GDM1 (cell line): ENCODE measurements at regions not wholly inside any gene's neighbourhood (a gene's known extent, or its start where the extent isn't known, plus 50 kb on each side); places are given as distances from the start of the nearest gene placed in this dataset.
"Not testable (repeated sequence)": the region's sequence is repeated elsewhere in the genome, so short reads cannot be mapped to it uniquely, and the experiment has no call there.

Experiments
- DNase-seq: peaks from one replicate; lab custom pipeline; 2025; lab: John Stamatoyannopoulos, UW

GRCh38 chr6:51480040-51480439 lies 607.4 kb downstream of the PKHD1 start:
- no peak for DNase-seq

DNA sequence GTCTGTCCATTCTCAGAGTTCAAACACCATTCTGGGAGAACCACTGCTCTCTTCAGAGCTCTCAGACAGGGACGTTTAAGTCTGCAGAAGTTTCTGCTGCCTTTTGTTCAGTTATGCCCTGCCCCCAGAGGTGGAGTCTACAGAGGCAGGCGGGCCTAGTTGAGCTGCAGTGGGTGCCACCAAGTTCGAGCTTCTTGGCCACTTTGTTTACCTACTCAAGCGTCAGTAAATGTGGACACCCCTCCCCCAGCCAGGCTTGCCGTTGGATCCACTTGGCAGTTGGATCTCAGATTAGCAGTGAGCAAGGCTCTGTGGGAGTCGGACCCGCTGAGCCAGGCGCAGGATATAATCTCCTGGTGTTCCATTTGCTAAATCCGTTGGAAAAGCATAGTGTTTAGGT lies 601.5 kb downstream of the PKHD1 start:
- DNase-seq, result not testable (repeated sequence)

DNA sequence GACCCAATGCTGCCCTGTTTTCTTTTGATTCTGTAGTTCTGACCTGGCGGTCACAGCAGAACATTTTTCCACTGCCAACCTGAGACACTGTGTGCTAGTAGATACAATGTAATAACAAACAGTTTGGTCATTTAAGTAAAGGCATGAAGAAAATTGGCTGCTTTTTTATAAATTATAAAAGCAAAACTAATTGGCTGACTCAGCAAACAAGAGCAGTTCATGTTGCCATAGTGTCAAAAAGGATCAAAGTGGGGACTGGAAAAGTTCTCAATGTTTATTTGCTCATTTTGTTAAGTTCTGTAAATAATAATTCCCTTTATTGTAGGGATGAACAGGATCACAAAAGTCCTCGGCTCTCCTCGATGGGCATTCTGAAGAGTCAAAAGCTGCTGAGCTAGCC lies 599.5 kb downstream of the PKHD1 start:
- no peak for DNase-seq

GRCh38 chr6:51489133-51489532 lies 598.3 kb downstream of the PKHD1 start:
- DNase-seq, result no peak

DNA sequence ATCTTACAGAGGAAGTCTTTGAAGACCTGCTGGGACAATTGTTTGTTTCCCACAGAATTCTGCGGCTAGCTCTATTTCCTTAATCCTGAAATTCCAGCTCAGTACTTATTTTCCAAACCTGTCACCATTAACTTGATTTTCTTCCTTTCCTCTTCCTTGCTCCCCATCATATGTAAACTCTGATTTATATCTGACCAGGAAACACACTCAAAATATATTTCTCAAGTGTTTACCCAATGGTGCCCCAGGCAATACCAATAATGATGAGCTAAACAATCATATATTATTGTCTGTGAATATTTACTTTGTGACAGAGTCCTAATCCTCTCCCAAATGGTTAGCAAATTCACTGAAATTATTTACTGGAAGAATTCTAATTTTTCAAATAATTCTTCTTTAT lies 597.3 kb downstream of the PKHD1 start:
- DNase-seq, result no peak

GRCh38 chr6:51494342-51494741 lies 593.1 kb downstream of the PKHD1 start:
- DNase-seq, result no peak

- no peak for DNase-seq
Observed at GRCh38 chr6:51495096-51495495, 592.3 kb downstream of the PKHD1 start.

DNA sequence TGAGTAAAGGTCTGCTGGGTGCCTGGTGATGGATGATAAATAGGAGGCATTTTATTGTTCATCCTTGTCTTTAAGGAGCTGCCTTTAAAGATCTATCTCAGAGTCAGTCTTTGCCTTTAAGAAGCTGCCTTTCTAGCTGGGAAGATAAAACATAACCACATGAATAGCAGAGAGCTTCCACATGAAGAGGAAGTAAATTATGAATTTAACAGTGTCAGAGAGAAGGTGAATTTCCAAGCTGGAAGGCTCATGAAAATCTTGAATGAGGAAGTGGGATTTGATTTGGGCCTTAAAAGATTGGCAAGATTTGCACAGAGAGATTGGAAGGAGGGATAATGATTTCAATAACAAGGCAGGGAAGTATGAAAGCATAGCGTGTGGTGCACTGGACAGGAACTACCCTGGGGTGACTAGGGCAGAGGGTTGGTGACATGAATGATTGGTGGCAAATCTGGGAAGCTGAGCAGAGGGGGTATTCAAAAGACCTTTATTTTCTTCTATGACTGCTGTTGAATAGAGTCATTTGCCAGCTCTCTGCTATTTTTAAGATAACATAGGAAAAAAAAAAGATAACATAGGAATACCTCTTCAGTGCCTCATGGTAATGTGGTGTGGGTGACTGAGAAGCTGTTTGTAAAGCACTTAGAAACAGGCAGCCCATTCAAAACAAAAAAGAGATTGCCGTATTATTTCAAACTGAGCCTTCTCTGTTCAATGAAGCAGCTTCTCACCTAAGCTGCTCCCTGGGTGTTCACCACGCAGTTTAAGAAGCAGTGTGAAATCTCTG lies 591.6 kb downstream of the PKHD1 start:
- no peak for DNase-seq

DNA sequence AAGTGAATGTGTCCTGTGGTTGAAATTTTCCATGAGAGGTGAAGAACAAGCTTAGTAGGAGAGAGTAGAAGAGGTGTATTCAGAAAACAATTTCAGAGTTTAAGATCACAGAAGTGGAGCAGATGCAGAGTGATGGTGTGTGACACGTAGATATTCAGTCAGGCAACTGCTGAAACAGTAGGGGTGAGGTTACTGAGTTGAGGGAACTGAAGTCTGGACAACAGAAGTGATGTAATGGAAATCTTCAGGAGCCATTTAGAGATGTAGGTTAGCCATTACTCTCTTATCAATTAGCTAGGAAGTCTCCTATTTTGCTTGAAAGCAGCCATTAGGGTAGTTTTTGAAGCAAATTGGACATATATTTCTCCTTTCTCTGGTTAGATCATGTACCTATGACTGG lies 584.4 kb downstream of the PKHD1 start:
- no peak for DNase-seq

DNA sequence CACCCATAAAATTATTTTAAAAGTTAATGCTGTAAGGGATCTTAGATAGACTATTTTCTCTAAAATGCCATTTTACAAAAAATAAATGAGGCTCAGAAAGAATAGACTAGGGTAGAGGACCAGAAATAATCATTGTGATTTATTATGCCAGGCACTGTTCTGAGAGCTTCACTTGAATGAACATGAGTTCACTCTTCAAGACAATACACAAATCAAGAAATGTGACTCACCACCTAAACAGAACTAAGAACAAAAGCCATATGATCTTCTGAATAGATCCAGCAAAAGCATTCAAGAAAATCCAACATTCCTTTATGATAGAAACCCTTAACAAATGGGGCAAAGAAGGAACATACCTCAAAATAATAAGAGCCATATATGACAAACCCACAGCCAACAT lies 582.0 kb downstream of the PKHD1 start:
- no peak for DNase-seq

DNA sequence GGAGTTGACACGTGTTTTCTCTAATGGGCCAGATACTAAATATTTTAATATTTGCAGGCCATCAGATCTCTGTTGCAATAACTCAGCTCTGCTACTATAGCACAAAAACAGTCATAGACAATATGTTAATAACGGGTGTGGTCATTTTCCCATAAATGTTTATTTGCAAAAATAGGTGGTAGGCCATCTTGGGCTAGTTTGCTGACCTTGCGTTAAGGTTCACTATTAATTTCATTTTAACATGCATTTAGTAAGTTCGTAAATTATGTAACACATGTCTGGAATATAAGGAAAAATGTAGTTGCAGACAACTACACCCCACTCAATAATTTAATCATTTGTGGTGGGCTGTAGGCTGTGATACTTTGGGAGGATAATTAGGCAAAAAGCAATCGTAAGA lies 577.8 kb downstream of the PKHD1 start:
- DNase-seq, result no peak

- no peak for DNase-seq
Observed at GRCh38 chr6:51511081-51511480, 576.3 kb downstream of the PKHD1 start.

GRCh38 chr6:51513891-51514747 lies 573.3 kb downstream of the PKHD1 start:
- DNase-seq, result no peak

DNA sequence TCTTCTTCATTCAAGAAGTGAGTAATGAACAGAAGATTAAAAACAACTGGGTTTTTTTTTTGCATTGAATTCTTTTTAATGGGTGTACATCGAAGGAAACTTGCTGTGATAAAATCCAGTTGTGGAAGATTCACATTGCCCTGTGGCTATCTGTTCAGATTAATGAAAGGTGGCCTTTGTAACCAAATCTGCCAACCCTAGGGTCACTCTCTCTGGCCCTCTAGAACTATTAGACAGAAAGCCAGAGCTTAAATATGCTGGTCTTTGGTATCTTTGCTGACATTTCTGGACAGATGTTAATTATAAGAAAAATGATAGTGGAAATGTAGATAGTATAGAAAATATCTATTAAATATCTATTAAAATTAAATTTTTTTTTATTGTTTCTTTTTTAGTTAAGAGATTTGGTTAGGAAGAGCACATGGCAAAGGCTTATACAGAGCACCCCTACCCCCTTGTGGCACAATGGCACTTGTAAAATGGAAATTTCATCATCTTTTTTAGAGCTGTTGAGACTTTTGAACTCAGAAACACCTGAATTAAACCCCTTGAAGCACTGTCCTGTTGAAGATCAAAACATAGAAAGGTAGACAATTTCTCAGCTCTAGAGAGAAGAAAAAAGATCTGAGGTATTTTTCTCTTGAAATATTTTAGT lies 572.5 kb downstream of the PKHD1 start:
- no peak for DNase-seq

GRCh38 chr6:51526049-51526448 lies 561.4 kb downstream of the PKHD1 start:
- DNase-seq, result no peak

GRCh38 chr6:51526922-51527321 lies 560.5 kb downstream of the PKHD1 start:
- DNase-seq, result no peak

GRCh38 chr6:51528556-51528955 lies 558.9 kb downstream of the PKHD1 start:
- DNase-seq, result no peak

DNA sequence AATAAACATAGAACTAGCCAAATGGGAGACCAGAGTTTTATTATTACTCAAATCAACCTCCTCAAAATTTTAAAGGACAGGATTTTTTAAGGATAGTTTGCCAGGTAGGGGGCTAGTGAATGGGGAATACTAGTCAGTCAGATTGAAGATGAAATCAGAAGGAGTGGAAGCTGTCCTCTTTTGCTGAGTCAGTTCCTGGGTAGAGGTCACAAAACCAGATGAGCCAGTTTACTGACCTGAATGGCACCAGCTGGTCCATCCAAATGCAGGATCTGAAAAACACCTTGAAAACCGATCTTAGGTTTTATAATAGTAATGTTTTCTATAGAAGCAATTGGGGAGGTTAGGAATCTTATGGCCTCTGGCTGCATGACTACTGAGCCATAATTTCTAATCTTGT lies 558.2 kb downstream of the PKHD1 start:
- no peak for DNase-seq

GRCh38 chr6:51531623-51532022 lies 555.8 kb downstream of the PKHD1 start:
- no peak for DNase-seq

- peak; percentile 9 for DNase-seq
Observed at GRCh38 chr6:51533962-51534361, 553.5 kb downstream of the PKHD1 start.

DNA sequence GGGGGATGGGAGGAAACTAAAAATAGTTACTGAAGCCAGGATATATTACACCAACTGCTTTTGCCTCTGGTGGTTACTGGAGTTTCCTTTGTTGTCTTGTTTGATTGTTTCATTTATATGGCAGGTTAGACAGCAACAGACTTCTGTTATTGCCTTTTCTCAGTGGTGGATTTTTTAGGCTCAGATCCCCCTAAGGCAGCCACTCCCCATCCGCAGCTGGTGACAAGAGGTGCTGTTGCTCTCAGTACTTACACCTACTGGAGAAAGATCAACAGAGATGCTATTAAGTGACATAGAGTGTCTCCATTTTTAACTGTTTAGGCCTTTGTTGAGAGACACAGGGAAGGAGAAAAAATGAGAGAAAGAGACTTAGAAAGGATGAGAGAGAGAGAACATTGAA lies 552.1 kb downstream of the PKHD1 start:
- no peak for DNase-seq

GRCh38 chr6:51536728-51537127 lies 550.7 kb downstream of the PKHD1 start:
- DNase-seq, result no peak

DNA sequence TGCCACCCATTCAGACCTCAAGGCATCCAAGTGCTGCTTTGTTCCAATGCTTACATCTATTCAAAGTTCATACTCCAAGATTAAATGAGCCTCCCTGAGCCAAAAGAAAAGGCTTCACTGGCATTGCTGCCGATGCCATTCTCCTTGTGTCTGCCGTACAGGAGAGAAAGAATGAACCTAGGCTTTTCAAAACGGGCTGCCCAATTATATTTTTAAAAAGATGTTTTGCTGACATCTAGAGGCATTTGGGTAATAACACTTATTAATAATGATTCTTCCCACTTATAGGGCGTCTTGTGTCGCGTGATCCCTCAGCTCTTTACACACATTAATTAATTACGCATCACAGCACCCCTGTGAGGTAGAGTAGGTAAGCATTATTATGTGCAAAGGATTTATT lies 545.6 kb downstream of the PKHD1 start:
- DNase-seq, result no peak
